Spleen (tissue), 7 donors: ENCODE measurements at regions not wholly inside any gene's neighbourhood (a gene's known extent, or its start where the extent isn't known, plus 50 kb on each side); places are given as distances from the start of the nearest gene placed in this dataset.

Experiments
- CTCF ChIP-seq, 11 experiments: fragments of 200-600 bp in 7 of 11; fragments of 450-650 bp in 4 of 11; sonication (generic) in 4 of 11; IDR thresholded peaks in 8 of 11; conservative IDR thresholded peaks in 3 of 11; 1 replicate in 7 of 11; 2 replicates in 4 of 11; pipeline versions ENCODE4 v1.4.0 to v1.8.0; 2016 to 2021; ENCODE audit warnings: antibody characterized with exemption in 11 of 11, inconsistent platforms in 4 of 11, mild to moderate bottlenecking in 1 of 11
- POLR2A ChIP-seq, 3 donors: fragments of 450-650 bp; IDR thresholded peaks; one replicate each; pipeline ENCODE4 v1.5.1; 2017; ENCODE audit warnings: antibody characterized with exemption in 3 of 3, mild to moderate bottlenecking in 1 of 3
- donor health status: DM: no; HTN: no; CAD: no; lungs with moderate emphysema.
- donor health status: DM: no; HTN: no; CAD: no.
- donor health status: DM: no; HTN: no; CAD: no.

GRCh38 chr10:78437998-78438906, 404.6 kb downstream of the RPS24 start:
- TF ChIP-seq CTCF (IDR thresholded peaks at IDR 0.05 in 8 of 11, conservative IDR thresholded peaks at IDR 0.05 in 3 of 11) (peak in 3 of 11 experiments; percentile 4 to 16 (median 11)), POLR2A (IDR thresholded peaks at IDR 0.05) (no peak)
